ENCODE measurements at regions not wholly inside any gene's neighbourhood (a gene's known extent, or its start where the extent isn't known, plus 50 kb on each side); places are given as distances from the start of the nearest gene placed in this dataset. TPM values are rescaled to one million over a fixed set of nuclear protein-coding genes. Genes with fewer than 3 reads are reported as not detected.

DNA sequence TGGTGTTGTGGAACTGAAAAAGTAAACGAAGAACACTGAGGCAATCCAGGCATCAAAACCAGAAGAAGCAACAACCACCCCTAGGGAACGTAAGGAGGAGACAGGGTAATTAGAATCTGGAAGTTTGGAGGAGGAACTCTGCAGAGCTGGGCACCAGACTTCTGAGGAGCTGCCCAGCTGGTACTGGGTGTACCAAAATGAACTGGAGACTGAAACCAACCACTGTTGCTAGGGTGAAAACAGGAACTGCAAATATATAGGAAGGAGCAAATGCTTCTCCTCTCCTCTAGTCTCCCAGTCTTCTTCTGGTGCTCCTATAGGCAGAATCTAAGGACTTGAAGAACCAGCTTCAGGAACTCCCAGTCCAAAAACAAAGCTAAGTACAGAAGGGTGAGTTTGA lies 189.8 kb downstream of the ELAVL2 start:
- no peak overlapping the region for H3K4me3 Mint-ChIP-seq
- peaks cover 35% of the 10 kb centered on the region for H3K36me3 Mint-ChIP-seq
- H3K4me1 Mint-ChIP-seq = peaks cover 10% of the 10 kb centered on the region
- Histone ChIP-seq H3K4me1 (no peaks in the 10 kb centered on the region), H3F3A (ENCODE audit: low read depth) (no peaks in the 10 kb centered on the region), H3K27me3 (no peaks in the 10 kb centered on the region), H2AFZ (replicated peaks) (no peak overlapping the region), H3K27ac (no peak overlapping the region), H4K20me1 (ENCODE audit: low read depth) (no peaks in the 10 kb centered on the region), H3K4me2 (no peak overlapping the region), H3K9ac (no peak overlapping the region), H3K79me2 (ENCODE audit: low read depth) (no peaks in the 10 kb centered on the region), H3K4me3 (no peak overlapping the region), H3K9me3 (ENCODE audit: low read depth) (no peaks in the 10 kb centered on the region), H3K36me3 (no peaks in the 10 kb centered on the region)
- H3K9me3 Mint-ChIP-seq = peaks cover 2% of the 10 kb centered on the region
- DNase-seq (ENCODE audit: low spot score) = no peak
- TF ChIP-seq EZH2phosphoT487 (IDR thresholded peaks at IDR 0.05) (no peak), EZH2 (IDR thresholded peaks at IDR 0.05) (no peak)
- TF ChIP-seq, protein P1, sequence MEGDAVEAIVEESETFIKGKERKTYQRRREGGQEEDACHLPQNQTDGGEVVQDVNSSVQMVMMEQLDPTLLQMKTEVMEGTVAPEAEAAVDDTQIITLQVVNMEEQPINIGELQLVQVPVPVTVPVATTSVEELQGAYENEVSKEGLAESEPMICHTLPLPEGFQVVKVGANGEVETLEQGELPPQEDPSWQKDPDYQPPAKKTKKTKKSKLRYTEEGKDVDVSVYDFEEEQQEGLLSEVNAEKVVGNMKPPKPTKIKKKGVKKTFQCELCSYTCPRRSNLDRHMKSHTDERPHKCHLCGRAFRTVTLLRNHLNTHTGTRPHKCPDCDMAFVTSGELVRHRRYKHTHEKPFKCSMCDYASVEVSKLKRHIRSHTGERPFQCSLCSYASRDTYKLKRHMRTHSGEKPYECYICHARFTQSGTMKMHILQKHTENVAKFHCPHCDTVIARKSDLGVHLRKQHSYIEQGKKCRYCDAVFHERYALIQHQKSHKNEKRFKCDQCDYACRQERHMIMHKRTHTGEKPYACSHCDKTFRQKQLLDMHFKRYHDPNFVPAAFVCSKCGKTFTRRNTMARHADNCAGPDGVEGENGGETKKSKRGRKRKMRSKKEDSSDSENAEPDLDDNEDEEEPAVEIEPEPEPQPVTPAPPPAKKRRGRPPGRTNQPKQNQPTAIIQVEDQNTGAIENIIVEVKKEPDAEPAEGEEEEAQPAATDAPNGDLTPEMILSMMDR (IDR thresholded peaks at IDR 0.05) = no peak
- H3K27me3 Mint-ChIP-seq (ENCODE audit: insufficient read depth, low read depth) = no peaks in the 10 kb centered on the region
- no peak overlapping the region for H3K27ac Mint-ChIP-seq

DNA sequence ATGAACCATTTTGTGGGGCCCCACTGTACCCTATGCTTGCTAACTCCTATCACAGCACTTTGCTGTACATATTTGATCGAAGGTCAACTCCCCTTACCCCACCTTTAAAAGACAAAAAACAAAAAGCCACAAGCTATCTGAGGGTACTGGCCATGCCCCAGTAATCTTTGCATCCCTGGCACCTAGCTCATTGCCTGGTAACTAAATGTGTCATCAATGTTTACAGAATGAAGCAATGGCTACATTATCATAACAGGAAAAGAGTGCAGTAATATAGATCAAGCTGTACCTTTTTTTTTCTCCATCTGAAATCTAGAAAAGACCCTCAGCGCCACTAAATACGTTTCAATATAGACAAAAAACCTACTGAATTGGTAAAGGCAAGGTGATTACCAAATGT lies 188.0 kb downstream of the ELAVL2 start:
- Mint-ChIP-seq H3K27ac (no peak overlapping the region), H3K9me3 (peaks cover 2% of the 10 kb centered on the region), H3K27me3 (ENCODE audit: insufficient read depth, low read depth) (no peaks in the 10 kb centered on the region), H3K36me3 (peaks cover 40% of the 10 kb centered on the region), H3K4me3 (no peak overlapping the region), H3K4me1 (peaks cover 15% of the 10 kb centered on the region)
- no peak overlapping the region for H3K9ac ChIP-seq
- no peaks in the 10 kb centered on the region for H3F3A ChIP-seq (ENCODE audit: low read depth)
- TF ChIP-seq EZH2 (IDR thresholded peaks at IDR 0.05) = no peak
- no peak for TF ChIP-seq EZH2phosphoT487 (IDR thresholded peaks at IDR 0.05)
- TF ChIP-seq, protein P1 (IDR thresholded peaks at IDR 0.05) = no peak
- no peaks in the 10 kb centered on the region for H3K79me2 ChIP-seq (ENCODE audit: low read depth)
- no peak for DNase-seq (ENCODE audit: low spot score)
- H3K4me2 ChIP-seq = no peak overlapping the region
- H3K9me3 ChIP-seq (ENCODE audit: low read depth) = no peaks in the 10 kb centered on the region
- H3K27me3 ChIP-seq = no peaks in the 10 kb centered on the region
- H3K36me3 ChIP-seq = no peaks in the 10 kb centered on the region
- H3K4me1 ChIP-seq = no peaks in the 10 kb centered on the region
- H2AFZ ChIP-seq (replicated peaks) = no peak overlapping the region
- H3K27ac ChIP-seq = no peak overlapping the region
- H3K4me3 ChIP-seq = no peak overlapping the region
- no peaks in the 10 kb centered on the region for H4K20me1 ChIP-seq (ENCODE audit: low read depth)

DNA sequence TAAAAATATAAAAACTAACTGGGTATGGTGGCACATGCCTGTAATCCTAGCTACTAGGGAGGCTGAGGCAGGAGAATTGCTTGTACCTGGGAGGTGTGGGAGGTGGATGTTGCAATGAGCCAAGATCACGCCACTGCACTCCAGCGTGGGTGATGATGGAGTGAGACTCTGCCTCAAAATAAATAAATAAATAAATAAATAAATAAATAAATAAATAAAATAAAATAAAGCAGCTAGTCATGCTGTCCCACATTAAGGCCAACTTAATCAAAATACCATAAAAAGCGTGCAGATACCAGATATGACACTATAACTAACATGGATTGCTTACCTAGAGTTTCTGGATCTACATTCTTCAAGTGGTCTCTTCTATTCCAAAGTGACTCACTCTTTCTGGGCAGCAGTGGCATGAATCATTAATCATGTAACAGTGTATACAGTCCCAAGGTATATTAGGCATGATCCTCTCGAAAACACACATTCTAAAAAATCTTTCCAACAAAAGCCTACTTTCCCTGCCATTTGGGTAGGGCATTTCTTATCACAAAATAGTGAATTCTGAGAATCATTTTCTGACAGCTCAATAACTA lies 187.1 kb downstream of the ELAVL2 start:
- Histone ChIP-seq H3K27ac (no peak overlapping the region), H3K4me2 (no peak overlapping the region), H3K4me1 (no peaks in the 10 kb centered on the region), H3F3A (ENCODE audit: low read depth) (no peaks in the 10 kb centered on the region), H3K79me2 (ENCODE audit: low read depth) (no peaks in the 10 kb centered on the region), H3K4me3 (no peak overlapping the region), H3K36me3 (no peaks in the 10 kb centered on the region), H3K9ac (no peak overlapping the region), H4K20me1 (ENCODE audit: low read depth) (no peaks in the 10 kb centered on the region), H3K27me3 (no peaks in the 10 kb centered on the region), H3K9me3 (ENCODE audit: low read depth) (no peaks in the 10 kb centered on the region), H2AFZ (replicated peaks) (no peak overlapping the region)
- H3K4me1 Mint-ChIP-seq = peaks cover 15% of the 10 kb centered on the region
- H3K27ac Mint-ChIP-seq = no peak overlapping the region
- no peak for DNase-seq (ENCODE audit: low spot score)
- H3K27me3 Mint-ChIP-seq (ENCODE audit: insufficient read depth, low read depth) = no peaks in the 10 kb centered on the region
- peaks cover 2% of the 10 kb centered on the region for H3K9me3 Mint-ChIP-seq
- no peak overlapping the region for H3K4me3 Mint-ChIP-seq
- TF ChIP-seq EZH2phosphoT487 (IDR thresholded peaks at IDR 0.05) = no peak
- TF ChIP-seq EZH2 (IDR thresholded peaks at IDR 0.05) = no peak
- TF ChIP-seq, protein P1 (IDR thresholded peaks at IDR 0.05) = no peak
- H3K36me3 Mint-ChIP-seq = peaks cover 43% of the 10 kb centered on the region

Small RNAs in the stretch of these regions (small RNA-seq; reads per million reads assigned to genes)
- gene SUMO2P2 = not detected

All from neural progenitor cell (in vitro differentiated cells).